HCT116 (cell line): ENCODE measurements at regions not wholly inside any gene's neighbourhood (a gene's known extent, or its start where the extent isn't known, plus 50 kb on each side); places are given as distances from the start of the nearest gene placed in this dataset.

ENCODE experiments used
- ATAC-seq: fragments of 200-7000 bp; cut with Tn5 transposase; 2 replicates; pipeline ENCODE4 v1.9.1; 2020; ENCODE audit warnings: mild to moderate bottlenecking, moderate library complexity
- BruUV-seq: library from RNA; stranded (reverse); fragments of 400-500 nt; replicated peaks from 2 replicates; lab custom pipeline; 2021; lab: Mats Ljungman, UMichigan
- CTCF ChIA-PET: fragments of 300-600 bp; sonication (Branson Sonifier 250); formaldehyde crosslinking; loops from one replicate; lab custom pipeline; 2021; ENCODE audit warnings: antibody characterized with exemption; lab: Charles Lee
- POLR2A ChIA-PET: fragments of 300-600, 350-600 bp; sonication (Branson Sonifier 250); formaldehyde crosslinking; loops from one replicate; lab custom pipeline; 2021; ENCODE audit warnings: antibody characterized with exemption; lab: Charles Lee
- RAD21 ChIA-PET, 2 experiments: fragments of 300-600 bp; sonication (Branson Sonifier 250); formaldehyde crosslinking; loops; one replicate each; lab custom pipeline; 2023; ENCODE audit warnings: low total read pairs in 2 of 2; ENCODE audit not compliant: uncharacterized antibody in 2 of 2, unreplicated experiment in 2 of 2, low non-redundant PET in 1 of 2; lab: Charles Lee
- DNase-seq: peaks from one replicate; pipeline ENCODE4 v3.0.0-alpha.2; 2010; ENCODE audit warnings: low read depth, low spot score
- H2AFZ ChIP-seq: fragments of 200-600 bp; shearing (Covaris generic), sonication (generic); 2 replicates; pipeline ENCODE4 v1.6.1; 2017; ENCODE audit warnings: low read depth, mixed run types, mixed read lengths, antibody characterized with exemption, low read length; ENCODE audit not compliant: poor library complexity, severe bottlenecking
- H3K27ac ChIP-seq: 2 replicates; pipeline ENCODE4 v1.5.1; 2012; ENCODE audit warnings: low read depth, low read length
- H3K27me3 ChIP-seq: fragments of 200-600 bp; sonication (generic); 2 replicates; pipeline ENCODE4 v1.6.1; 2016; ENCODE audit warnings: mixed run types, low read length, mixed read lengths; ENCODE audit not compliant: insufficient read depth
- H3K36me3 ChIP-seq, 2 experiments: fragments of 200-500 bp in 1 of 2; fragments of 200-600 bp in 1 of 2; sonication (Bioruptor generic) in 1 of 2; sonication (generic) in 1 of 2; 2 replicates each; pipeline versions ENCODE4 v1.5.1 to v1.6.1; 2014 to 2016; ENCODE audit warnings: low read length in 2 of 2, inconsistent platforms in 1 of 2, mixed read lengths in 1 of 2, mixed run types in 1 of 2; ENCODE audit not compliant: insufficient read depth in 2 of 2, control insufficient read depth in 1 of 2
- H3K4me1 ChIP-seq, 2 experiments: fragments of 200-600 bp in 1 of 2; sonication (generic) in 1 of 2; 2 replicates each; pipeline versions ENCODE4 v1.5.1 to v1.6.1; 2012 to 2017; ENCODE audit warnings: low read length in 2 of 2, inconsistent platforms in 1 of 2, mild to moderate bottlenecking in 1 of 2, mixed read lengths in 1 of 2, mixed run types in 1 of 2, moderate library complexity in 1 of 2; ENCODE audit not compliant: insufficient read depth in 2 of 2, control insufficient read depth in 1 of 2
- H3K4me2 ChIP-seq: fragments of 200-600 bp; sonication (generic); 2 replicates; pipeline ENCODE4 v1.6.1; 2017; ENCODE audit warnings: mixed run types, low read length, mixed read lengths
- H3K4me3 ChIP-seq, 2 experiments: fragments of 200-600 bp in 1 of 2; sonication (generic) in 1 of 2; replicated peaks in 1 of 2; 2 replicates each; pipeline ENCODE4 v1.5.1; 2011 to 2016; ENCODE audit warnings: low read length in 2 of 2, control low read depth in 1 of 2, low read depth in 1 of 2, mild to moderate bottlenecking in 1 of 2, mixed read lengths in 1 of 2, mixed run types in 1 of 2
- H3K79me2 ChIP-seq: fragments of 200-600 bp; sonication (generic); 2 replicates; pipeline ENCODE4 v1.6.1; 2017; ENCODE audit warnings: mild to moderate bottlenecking, mixed run types, low read length, moderate library complexity, mixed read lengths; ENCODE audit not compliant: insufficient read depth
- H3K9ac ChIP-seq: fragments of 200-600 bp; sonication (generic); 2 replicates; pipeline ENCODE4 v1.6.1; 2016; ENCODE audit warnings: low read length, mixed read lengths
- H3K9me2 ChIP-seq: fragments of 200-600 bp; sonication (generic), shearing (Covaris generic); 2 replicates; pipeline ENCODE4 v1.6.1; 2017; ENCODE audit warnings: mixed run types, mild to moderate bottlenecking, moderate library complexity; ENCODE audit not compliant: insufficient read depth
- H3K9me3 ChIP-seq, 2 experiments: fragments of 200-500 bp in 1 of 2; fragments of 200-600 bp in 1 of 2; sonication (Bioruptor generic) in 1 of 2; sonication (generic) in 1 of 2; 2 replicates each; pipeline ENCODE4 v1.6.1; 2014 to 2017; ENCODE audit warnings: low read length in 2 of 2, mixed read lengths in 2 of 2, inconsistent platforms in 1 of 2, low read depth in 1 of 2, mild to moderate bottlenecking in 1 of 2, mixed run types in 1 of 2, moderate library complexity in 1 of 2; ENCODE audit not compliant: control insufficient read depth in 1 of 2, insufficient read depth in 1 of 2
- H4K20me1 ChIP-seq: fragments of 200-600 bp; sonication (generic), shearing (Covaris generic); 2 replicates; pipeline ENCODE4 v1.6.1; 2017; ENCODE audit warnings: mixed run types, mild to moderate bottlenecking, moderate library complexity; ENCODE audit not compliant: insufficient read depth
- CBX3 ChIP-seq: IDR thresholded peaks from 2 replicates; pipeline ENCODE4 v1.6.1; 2012; ENCODE audit warnings: low read depth
- FOSL1 ChIP-seq: IDR thresholded peaks from 2 replicates; pipeline ENCODE4 v1.6.1; 2012; ENCODE audit warnings: low read depth
- YY1 ChIP-seq: IDR thresholded peaks from 2 replicates; pipeline ENCODE4 v1.6.1; 2011; ENCODE audit warnings: low read length, low read depth, moderate library complexity, mild to moderate bottlenecking; ENCODE audit not compliant: insufficient replicate concordance; ENCODE audit errors: extremely low read depth
- ZBTB33 ChIP-seq: IDR thresholded peaks from 2 replicates; pipeline ENCODE4 v1.6.1; 2011; ENCODE audit warnings: mild to moderate bottlenecking, low read length, moderate library complexity; ENCODE audit not compliant: insufficient replicate concordance; ENCODE audit errors: extremely low read depth
- intact Hi-C: fragments of 100-400 bp; cut with micrococcal nuclease; formaldehyde crosslinking; loops from 2 replicates; pipeline ENCODE4 v1.10.0; 2022

GRCh38 chr5:51517838-51518237, 134.6 kb downstream of the ISL1 start:
- Histone ChIP-seq H3K9ac (no peak overlapping the region), H3K27ac (no peak overlapping the region), H3K27me3 (no peaks in the 10 kb centered on the region), H3K9me3 (no peaks in the 10 kb centered on the region), H3K36me3 (no peaks in the 10 kb centered on the region), H3K4me3 (no peak overlapping the region), H2AFZ (no peak overlapping the region), H3K79me2 (no peaks in the 10 kb centered on the region), H4K20me1 (no peaks in the 10 kb centered on the region), H3K4me1 (no peaks in the 10 kb centered on the region), H3K4me2 (no peak overlapping the region), H3K9me2 (no peaks in the 10 kb centered on the region)
- ChIA-PET RAD21 (no interaction called here), CTCF (no interaction called here), POLR2A (no interaction called here)
- no TSS peak for BruUV-seq
- ATAC-seq (no peak), DNase-seq (no peak)
- TF ChIP-seq ZBTB33 = no peak
- no peak for TF ChIP-seq CBX3
- TF ChIP-seq FOSL1 = no peak
- intact Hi-C loops = no loop called here

- Histone ChIP-seq H3K9me2 (no peaks in the 10 kb centered on the region), H3K9ac (no peak overlapping the region), H3K9me3 (no peaks in the 10 kb centered on the region), H3K4me3 (no peak overlapping the region), H3K36me3 (no peaks in the 10 kb centered on the region), H3K4me1 (no peaks in the 10 kb centered on the region), H2AFZ (no peak overlapping the region), H3K4me2 (no peak overlapping the region), H3K79me2 (no peaks in the 10 kb centered on the region), H3K27ac (no peak overlapping the region), H3K27me3 (no peaks in the 10 kb centered on the region), H4K20me1 (no peaks in the 10 kb centered on the region)
- no peak for ATAC-seq
- TF ChIP-seq YY1 (no peak), CBX3 (no peak)
- ChIA-PET POLR2A (no interaction called here), RAD21 (no interaction called here), CTCF (no interaction called here)
- intact Hi-C loops = no loop called here
- DNase-seq = no peak
- no TSS peak for BruUV-seq
Measured at GRCh38 chr5:51518607-51519006, 135.4 kb downstream of the ISL1 start.
